A549 (cell line): ENCODE measurements at regions not wholly inside any gene's neighbourhood (a gene's known extent, or its start where the extent isn't known, plus 50 kb on each side); places are given as distances from the start of the nearest gene placed in this dataset.

ENCODE experiments used
- ATAC-seq, 2 experiments: fragments of 200-7000 bp in 1 of 2; fragments of >200 bp in 1 of 2; cut with Nextera tagmentation in 1 of 2; cut with Tn5 transposase in 1 of 2; 3 replicates each; pipeline versions ENCODE4 v1.8.0 to v1.9.1; 2018 to 2020; ENCODE audit warnings: mild to moderate bottlenecking in 1 of 2, moderate library complexity in 1 of 2
- CTCF ChIA-PET: fragments of 300-600 bp; sonication (Branson Sonifier 250); formaldehyde crosslinking; extraction: SDS; loops from one replicate; lab custom pipeline; 2021; ENCODE audit warnings: antibody characterized with exemption, inconsistent platforms; lab: Yijun Ruan, JAX
- POLR2A ChIA-PET: fragments of 350-600 bp; formaldehyde crosslinking; extraction: SDS; loops from one replicate; lab custom pipeline; 2021; ENCODE audit warnings: antibody characterized with exemption, inconsistent platforms; lab: Yijun Ruan, JAX
- DNase-seq, 2 experiments: peaks; one replicate each; pipeline versions ENCODE4 v3.0.0 to v3.0.0-alpha.2; 2011 to 2016; ENCODE audit warnings: low read depth in 1 of 2, low spot score in 1 of 2
- FAIRE-seq: peaks from 2 replicates; lab custom pipeline; 2011; peaks lifted over from hg19 to GRCh38; lab: Jason Lieb, UNC
- H3K27ac ChIP-seq, 2 experiments: fragments of >200 bp; sonication (Bioruptor Twin); formaldehyde crosslinking; 3 replicates each; pipeline ENCODE4 v1.5.1; 2016 to 2017
- H3K4me1 ChIP-seq: fragments of >200 bp; sonication (Bioruptor Twin); formaldehyde crosslinking; 3 replicates; pipeline ENCODE4 v1.6.1; 2016
- H3K4me2 ChIP-seq: fragments of >200 bp; sonication (Bioruptor Twin); formaldehyde crosslinking; 3 replicates; pipeline ENCODE4 v1.6.1; 2016
- H3K4me3 ChIP-seq: fragments of >200 bp; sonication (Bioruptor Twin); formaldehyde crosslinking; 3 replicates; pipeline ENCODE4 v1.5.1; 2016
- H3K9me3 ChIP-seq: fragments of >200 bp; sonication (Bioruptor Twin); formaldehyde crosslinking; 3 replicates; pipeline ENCODE4 v1.6.1; 2016
- BHLHE40 ChIP-seq: IDR thresholded peaks from 2 replicates; pipeline ENCODE4 v1.6.1; 2012; ENCODE audit warnings: low read depth, low read length, inconsistent platforms
- CHD2 ChIP-seq: fragments of 150-350 bp; IDR thresholded peaks from 2 replicates; pipeline ENCODE4 v1.6.1; 2014; ENCODE audit warnings: low read length; ENCODE audit not compliant: partially characterized antibody
- EHF ChIP-seq: fragments of 250-450 bp; sonication (Bioruptor Pico); IDR thresholded peaks from 2 replicates; pipeline ENCODE4 v1.5.0; 2020; ENCODE audit warnings: mild to moderate bottlenecking
- EHMT2 ChIP-seq: fragments of 200-600 bp; sonication (generic); IDR thresholded peaks from 2 replicates; pipeline ENCODE4 v1.6.1; 2016; ENCODE audit warnings: antibody characterized with exemption, low read depth, mild to moderate bottlenecking, moderate library complexity
- FOSL2 ChIP-seq, 2 experiments: fragments of 450-650 bp in 1 of 2; fragments of >200 bp in 1 of 2; sonication (Bioruptor Twin) in 1 of 2; formaldehyde crosslinking; IDR thresholded peaks; 2 replicates each; pipeline versions ENCODE4 v1.5.0 to v1.6.1; 2016 to 2020; ENCODE audit warnings: mild to moderate bottlenecking in 1 of 2, moderate library complexity in 1 of 2
- GATA3 ChIP-seq: IDR thresholded peaks from 2 replicates; pipeline ENCODE4 v1.6.1; 2012; ENCODE audit warnings: borderline replicate concordance
- HEYL ChIP-seq: fragments of 250-450 bp; sonication (Bioruptor Pico); IDR thresholded peaks from 2 replicates; pipeline ENCODE4 v1.8.0; 2021; ENCODE audit warnings: mild to moderate bottlenecking, moderate library complexity
- HOXA7 ChIP-seq: fragments of 250-450 bp; sonication (Bioruptor Pico); IDR thresholded peaks from 2 replicates; pipeline ENCODE4 v1.5.0; 2020; ENCODE audit warnings: mild to moderate bottlenecking, moderate library complexity
- HOXB13 ChIP-seq: fragments of 250-450 bp; sonication (Bioruptor Pico); IDR thresholded peaks from 2 replicates; pipeline ENCODE4 v1.5.0; 2020; ENCODE audit warnings: low read depth, mild to moderate bottlenecking, moderate library complexity
- HOXB5 ChIP-seq: fragments of 250-450 bp; sonication (Bioruptor Pico); IDR thresholded peaks from 2 replicates; pipeline ENCODE4 v1.5.0; 2020; ENCODE audit warnings: mild to moderate bottlenecking, moderate library complexity
- JUN ChIP-seq, 2 experiments: fragments of >200 bp; sonication (Bioruptor Twin); formaldehyde crosslinking; IDR thresholded peaks; 2 replicates in 1 of 2; 3 replicates in 1 of 2; pipeline ENCODE4 v1.6.1; 2016 to 2017
- KDM5A ChIP-seq: fragments of 200-600 bp; sonication (generic); IDR thresholded peaks from 2 replicates; pipeline ENCODE4 v1.6.1; 2016; ENCODE audit warnings: antibody characterized with exemption, mild to moderate bottlenecking
- MAFK ChIP-seq: fragments of 450-650 bp; IDR thresholded peaks from 2 replicates; pipeline ENCODE4 v1.6.1; 2014; ENCODE audit not compliant: partially characterized antibody
- NPAS2 ChIP-seq: fragments of 250-450 bp; sonication (Bioruptor Pico); IDR thresholded peaks from 2 replicates; pipeline ENCODE4 v1.8.0; 2022; ENCODE audit warnings: mild to moderate bottlenecking, moderate library complexity, borderline replicate concordance
- POLR2AphosphoS2 ChIP-seq: conservative IDR thresholded peaks from 2 replicates; pipeline ENCODE4 v1.6.1; 2012; ENCODE audit warnings: low read length, improper control_type of control experiment, inconsistent platforms
- RARB ChIP-seq: fragments of 250-450 bp; sonication (Bioruptor Pico); IDR thresholded peaks from 2 replicates; pipeline ENCODE4 v1.8.0; 2021; ENCODE audit warnings: mild to moderate bottlenecking, moderate library complexity
- RFX5 ChIP-seq: fragments of 450-650 bp; IDR thresholded peaks from 2 replicates; pipeline ENCODE4 v1.7.1; 2014; ENCODE audit warnings: antibody characterized with exemption, mild to moderate bottlenecking, moderate library complexity
- RNF2 ChIP-seq: fragments of 200-600 bp; sonication (generic); IDR thresholded peaks from 2 replicates; pipeline ENCODE4 v1.6.1; 2016; ENCODE audit warnings: low read depth, mild to moderate bottlenecking, antibody characterized with exemption, moderate library complexity, borderline replicate concordance
- SREBF2 ChIP-seq: fragments of 450-650 bp; IDR thresholded peaks from 2 replicates; pipeline ENCODE4 v1.6.1; 2014; ENCODE audit warnings: mild to moderate bottlenecking, moderate library complexity
- ZFP36 ChIP-seq: fragments of 450-650 bp; IDR thresholded peaks from 2 replicates; pipeline ENCODE4 v1.6.1; 2014; ENCODE audit warnings: borderline replicate concordance; ENCODE audit not compliant: partially characterized antibody
- ZSCAN20 ChIP-seq: fragments of 250-450 bp; sonication (Bioruptor Pico); IDR thresholded peaks from 2 replicates; pipeline ENCODE4 v1.8.0; 2022; ENCODE audit warnings: mild to moderate bottlenecking, moderate library complexity
- WGBS: methylation state at CpG from one replicate; pipeline ENCODE4 v1.1.6; 2017; ENCODE audit errors: missing lambda C conversion rate; 5-methylcytosine and 5-hydroxymethylcytosine counted together
- TF ChIP-seq, protein P1 (sequence below): fragments of 150-350 bp; IDR thresholded peaks from 2 replicates; pipeline ENCODE4 v1.6.1; 2014; ENCODE audit warnings: low read depth, mild to moderate bottlenecking, low read length
- TF ChIP-seq, protein P2 (sequence below): IDR thresholded peaks from 2 replicates; pipeline ENCODE4 v1.6.1; 2012
- TF ChIP-seq, protein P3 (sequence below): fragments of 450-650 bp; IDR thresholded peaks from 2 replicates; pipeline ENCODE4 v1.6.1; 2014; ENCODE audit warnings: antibody characterized with exemption
- TF ChIP-seq, protein P4 (sequence below): fragments of 250-450 bp; sonication (Bioruptor Pico); IDR thresholded peaks from 2 replicates; pipeline ENCODE4 v1.5.0; 2021; ENCODE audit warnings: mild to moderate bottlenecking, moderate library complexity, borderline replicate concordance
- TF ChIP-seq, protein P5 (sequence below): IDR thresholded peaks from 2 replicates; pipeline ENCODE4 v1.6.1; 2012

DNA sequence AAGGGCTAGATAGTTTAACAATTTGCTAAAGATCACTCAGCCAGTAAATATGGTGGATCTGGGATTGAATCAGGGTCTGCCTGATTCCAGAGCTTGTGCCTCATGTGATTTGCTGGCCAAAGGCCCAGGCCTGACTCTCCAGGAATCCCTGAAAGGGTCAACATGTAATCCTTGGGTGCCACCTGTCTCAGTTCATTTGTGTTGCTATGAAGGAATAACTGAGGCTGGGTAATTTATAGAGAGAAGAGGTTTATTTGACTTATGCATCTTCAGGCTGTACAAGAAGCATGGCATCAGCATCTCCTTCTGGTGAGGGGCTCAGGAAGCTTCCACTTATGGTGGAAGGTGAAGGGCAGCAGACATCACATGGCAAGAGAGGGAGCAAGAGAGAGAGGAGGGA is 144.9 kb downstream of the FCRL5 start:
- POLR2A ChIA-PET, result no interaction called here

DNA sequence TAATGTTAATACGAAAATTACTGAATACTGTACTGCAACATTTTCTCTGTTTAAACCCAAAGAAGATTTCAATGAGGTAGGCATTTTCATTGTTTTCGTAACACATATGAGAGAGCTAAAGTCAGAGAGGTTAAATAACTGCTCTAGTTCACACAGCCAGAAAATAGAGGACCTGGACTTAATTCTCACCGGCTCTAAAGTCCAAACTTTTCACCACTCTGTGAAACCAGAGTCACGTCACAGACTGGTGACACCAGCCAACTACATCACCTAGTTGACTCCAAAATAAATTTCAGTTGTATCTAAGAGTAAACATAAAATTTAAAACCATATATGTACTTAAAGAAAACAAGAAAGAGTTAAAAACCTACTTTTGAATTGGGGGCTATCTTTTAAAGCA is 146.7 kb downstream of the FCRL5 start:
- ChIA-PET POLR2A (no interaction called here), CTCF (interaction anchor here (1.4 kb wide), 1 partner anchor 80 kb away, joined by 5 read pairs; no protein-coding TSS in a partner anchor)
- TF ChIP-seq HOXA7 (CRISPR knock-in tag) (no peak), BHLHE40 (no peak), HOXB5 (CRISPR knock-in tag) (no peak)

More for the DNA sequence above, 144.9 kb downstream of the FCRL5 start:
- CTCF ChIA-PET, result interaction anchor here (0.7 kb wide), 1 partner anchor 30 kb away, joined by 3 read pairs; no protein-coding TSS in a partner anchor
- no peak overlapping the region for H3K4me2 ChIP-seq
- FAIRE-seq, result no peak
- DNase-seq, result no peak
- TF ChIP-seq HOXB13 (CRISPR knock-in tag) (no peak), ZFP36 (no peak), HEYL (no peak), EHF (CRISPR knock-in tag) (no peak)
- H3K9me3 ChIP-seq, result no peaks in the 10 kb centered on the region
- ATAC-seq, result no peak
- no peaks in the 10 kb centered on the region for H3K4me1 ChIP-seq
- H3K27ac ChIP-seq, result no peak overlapping the region
- H3K4me3 ChIP-seq, result no peak overlapping the region

DNA sequence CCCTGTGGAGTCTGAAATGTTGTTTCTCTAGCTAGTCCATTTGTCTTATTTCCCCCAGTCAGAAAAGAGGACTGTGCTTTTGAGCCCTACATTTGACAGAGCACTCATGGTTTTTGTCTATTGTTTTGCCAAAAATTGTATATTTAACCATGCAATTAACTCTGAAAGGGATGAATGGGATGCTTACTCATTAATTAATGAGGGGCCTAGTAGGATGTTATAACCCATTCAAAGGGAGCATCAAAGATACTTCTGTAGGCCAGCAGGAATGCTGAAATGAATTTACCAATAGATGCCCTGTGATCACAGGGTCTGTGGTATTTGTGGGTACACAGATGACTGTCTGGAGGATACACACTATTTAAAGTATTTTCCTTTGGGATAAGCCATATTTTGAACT is 147.7 kb downstream of the FCRL5 start:
- ATAC-seq (no peak), DNase-seq (no peak), FAIRE-seq (no peak)
- ChIA-PET CTCF (interaction anchor here (0.9 to 1.4 kb wide), 2 partner anchors 77 to 81 kb away, joined by 3 to 5 read pairs; no protein-coding TSS in a partner anchor), POLR2A (no interaction called here)
- Histone ChIP-seq H3K27ac (no peak overlapping the region), H3K4me3 (no peak overlapping the region), H3K9me3 (no peaks in the 10 kb centered on the region), H3K4me2 (no peak overlapping the region), H3K4me1 (no peaks in the 10 kb centered on the region)
- TF ChIP-seq CHD2 (no peak), SREBF2 (no peak), RFX5 (no peak), BHLHE40 (no peak), RNF2 (no peak), ZSCAN20 (CRISPR knock-in tag) (no peak), POLR2AphosphoS2 (no peak), MAFK (no peak), GATA3 (no peak), EHMT2 (no peak), KDM5A (no peak), JUN (IDR thresholded peaks at IDR 0.05) (no peak)
- TF ChIP-seq, protein P1, sequence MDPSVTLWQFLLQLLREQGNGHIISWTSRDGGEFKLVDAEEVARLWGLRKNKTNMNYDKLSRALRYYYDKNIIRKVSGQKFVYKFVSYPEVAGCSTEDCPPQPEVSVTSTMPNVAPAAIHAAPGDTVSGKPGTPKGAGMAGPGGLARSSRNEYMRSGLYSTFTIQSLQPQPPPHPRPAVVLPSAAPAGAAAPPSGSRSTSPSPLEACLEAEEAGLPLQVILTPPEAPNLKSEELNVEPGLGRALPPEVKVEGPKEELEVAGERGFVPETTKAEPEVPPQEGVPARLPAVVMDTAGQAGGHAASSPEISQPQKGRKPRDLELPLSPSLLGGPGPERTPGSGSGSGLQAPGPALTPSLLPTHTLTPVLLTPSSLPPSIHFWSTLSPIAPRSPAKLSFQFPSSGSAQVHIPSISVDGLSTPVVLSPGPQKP, result no peak
- TF ChIP-seq, protein P2, sequence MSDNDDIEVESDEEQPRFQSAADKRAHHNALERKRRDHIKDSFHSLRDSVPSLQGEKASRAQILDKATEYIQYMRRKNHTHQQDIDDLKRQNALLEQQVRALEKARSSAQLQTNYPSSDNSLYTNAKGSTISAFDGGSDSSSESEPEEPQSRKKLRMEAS, result no peak

More for the DNA sequence above, 146.7 kb downstream of the FCRL5 start:
- H3K4me3 ChIP-seq, result no peak overlapping the region
- H3K4me1 ChIP-seq, result no peaks in the 10 kb centered on the region
- 30% methylated on average over 4 of the region's 4 CpGs for WGBS
- H3K4me2 ChIP-seq, result no peak overlapping the region
- no peak for DNase-seq
- H3K27ac ChIP-seq, result no peak overlapping the region
- H3K9me3 ChIP-seq, result no peaks in the 10 kb centered on the region
- FAIRE-seq, result no peak
- no peak for ATAC-seq

DNA sequence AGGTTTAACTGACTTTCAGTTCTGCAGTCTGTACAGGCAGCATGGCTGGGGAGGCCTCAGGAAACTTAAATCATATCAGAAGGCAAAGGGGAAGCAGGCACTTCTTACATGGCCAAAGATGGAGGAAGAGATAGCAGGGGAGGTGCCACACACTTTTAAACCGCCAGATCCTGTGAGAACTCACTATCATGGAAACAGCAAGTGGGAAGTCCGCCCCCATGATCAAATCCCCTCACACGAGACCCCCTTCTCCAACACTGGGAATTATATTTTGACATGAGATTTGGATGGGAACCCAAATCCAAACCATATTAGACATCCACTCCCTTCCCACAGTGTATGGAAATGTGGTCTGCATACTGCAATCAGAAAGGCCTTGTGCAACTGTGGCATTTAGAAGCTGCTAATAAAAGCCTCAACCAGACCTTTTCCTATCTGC is 148.2 kb downstream of the FCRL5 start:
- no peak overlapping the region for H3K4me3 ChIP-seq
- ATAC-seq (no peak), DNase-seq (no peak), FAIRE-seq (no peak)
- WGBS, result 25% methylated on average over 3 of the region's 3 CpGs
- no peaks in the 10 kb centered on the region for H3K4me1 ChIP-seq
- TF ChIP-seq RFX5 (no peak), FOSL2 (IDR thresholded peaks at IDR 0.05) (no peak), FOSL2 (CRISPR knock-in tag; IDR thresholded peaks at IDR 0.05) (no peak), NPAS2 (CRISPR knock-in tag) (no peak), KDM5A (no peak), RARB (no peak)
- TF ChIP-seq, protein P3, sequence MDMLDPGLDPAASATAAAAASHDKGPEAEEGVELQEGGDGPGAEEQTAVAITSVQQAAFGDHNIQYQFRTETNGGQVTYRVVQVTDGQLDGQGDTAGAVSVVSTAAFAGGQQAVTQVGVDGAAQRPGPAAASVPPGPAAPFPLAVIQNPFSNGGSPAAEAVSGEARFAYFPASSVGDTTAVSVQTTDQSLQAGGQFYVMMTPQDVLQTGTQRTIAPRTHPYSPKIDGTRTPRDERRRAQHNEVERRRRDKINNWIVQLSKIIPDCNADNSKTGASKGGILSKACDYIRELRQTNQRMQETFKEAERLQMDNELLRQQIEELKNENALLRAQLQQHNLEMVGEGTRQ, result no peak
- TF ChIP-seq, protein P2, result no peak
- TF ChIP-seq, protein P4, sequence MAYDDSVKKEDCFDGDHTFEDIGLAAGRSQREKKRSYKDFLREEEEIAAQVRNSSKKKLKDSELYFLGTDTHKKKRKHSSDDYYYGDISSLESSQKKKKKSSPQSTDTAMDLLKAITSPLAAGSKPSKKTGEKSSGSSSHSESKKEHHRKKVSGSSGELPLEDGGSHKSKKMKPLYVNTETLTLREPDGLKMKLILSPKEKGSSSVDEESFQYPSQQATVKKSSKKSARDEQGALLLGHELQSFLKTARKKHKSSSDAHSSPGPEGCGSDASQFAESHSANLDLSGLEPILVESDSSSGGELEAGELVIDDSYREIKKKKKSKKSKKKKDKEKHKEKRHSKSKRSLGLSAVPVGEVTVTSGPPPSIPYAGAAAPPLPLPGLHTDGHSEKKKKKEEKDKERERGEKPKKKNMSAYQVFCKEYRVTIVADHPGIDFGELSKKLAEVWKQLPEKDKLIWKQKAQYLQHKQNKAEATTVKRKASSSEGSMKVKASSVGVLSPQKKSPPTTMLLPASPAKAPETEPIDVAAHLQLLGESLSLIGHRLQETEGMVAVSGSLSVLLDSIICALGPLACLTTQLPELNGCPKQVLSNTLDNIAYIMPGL, result no peak
- TF ChIP-seq, protein P5, sequence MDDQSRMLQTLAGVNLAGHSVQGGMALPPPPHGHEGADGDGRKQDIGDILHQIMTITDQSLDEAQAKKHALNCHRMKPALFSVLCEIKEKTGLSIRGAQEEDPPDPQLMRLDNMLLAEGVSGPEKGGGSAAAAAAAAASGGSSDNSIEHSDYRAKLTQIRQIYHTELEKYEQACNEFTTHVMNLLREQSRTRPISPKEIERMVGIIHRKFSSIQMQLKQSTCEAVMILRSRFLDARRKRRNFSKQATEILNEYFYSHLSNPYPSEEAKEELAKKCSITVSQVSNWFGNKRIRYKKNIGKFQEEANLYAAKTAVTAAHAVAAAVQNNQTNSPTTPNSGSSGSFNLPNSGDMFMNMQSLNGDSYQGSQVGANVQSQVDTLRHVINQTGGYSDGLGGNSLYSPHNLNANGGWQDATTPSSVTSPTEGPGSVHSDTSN, result no peak
- ChIA-PET CTCF (interaction anchor here (0.9 to 1.3 kb wide), 2 partner anchors 78 to 473 kb away, joined by 3 read pairs; no protein-coding TSS in a partner anchor), POLR2A (no interaction called here)
- no peak overlapping the region for H3K4me2 ChIP-seq
- no peak overlapping the region for H3K27ac ChIP-seq
- no peaks in the 10 kb centered on the region for H3K9me3 ChIP-seq
